Ishikawa (cell line): ENCODE measurements at regions not wholly inside any gene's neighbourhood (a gene's known extent, or its start where the extent isn't known, plus 50 kb on each side); places are given as distances from the start of the nearest gene placed in this dataset.

Source experiments
- CEBPB ChIP-seq: IDR thresholded peaks from 2 replicates; pipeline ENCODE4 v1.6.1; 2012
- CREB1 ChIP-seq: IDR thresholded peaks from 2 replicates; pipeline ENCODE4 v1.6.1; 2012; ENCODE audit warnings: low read depth
- EGR1 ChIP-seq: IDR thresholded peaks from 2 replicates; pipeline ENCODE4 v1.6.1; 2012
- EP300 ChIP-seq: IDR thresholded peaks from 2 replicates; pipeline ENCODE4 v1.6.1; 2012; ENCODE audit warnings: borderline replicate concordance
- RAD21 ChIP-seq: IDR thresholded peaks from 2 replicates; pipeline ENCODE4 v1.6.1; 2012; ENCODE audit warnings: low read depth
- TAF1 ChIP-seq: IDR thresholded peaks from 2 replicates; pipeline ENCODE4 v1.6.1; 2012; ENCODE audit warnings: low read depth, mild to moderate bottlenecking
- TCF12 ChIP-seq: IDR thresholded peaks from 2 replicates; pipeline ENCODE4 v1.6.1; 2012; ENCODE audit warnings: low read depth
- ZBTB7A ChIP-seq: IDR thresholded peaks from 2 replicates; pipeline ENCODE4 v1.6.1; 2012; ENCODE audit warnings: low read depth
- TF ChIP-seq, protein P1 (sequence below): IDR thresholded peaks from 2 replicates; pipeline ENCODE4 v1.6.1; 2012

DNA sequence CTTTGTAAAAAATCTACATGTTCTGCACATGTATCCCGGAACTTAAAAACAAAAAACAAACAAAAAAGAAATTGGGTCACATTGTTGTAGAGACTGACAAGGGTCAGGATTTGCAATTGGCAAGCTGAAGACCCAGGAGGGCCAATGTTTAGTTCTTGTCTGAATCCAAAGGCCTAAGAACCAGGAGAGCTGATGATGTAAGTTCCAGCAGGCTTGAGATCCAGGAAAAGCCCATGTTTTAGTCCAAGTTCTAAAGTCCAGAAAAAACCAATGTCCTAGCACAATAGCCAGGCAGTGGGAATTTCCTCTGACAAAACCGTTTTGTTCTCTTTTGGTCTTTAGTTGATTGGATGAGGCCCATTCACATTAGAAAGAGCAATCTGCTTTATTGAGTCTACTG is 244.9 kb downstream of the DMAC1 start:
- TF ChIP-seq CREB1 (no peak), EGR1 (no peak), EP300 (no peak), TAF1 (no peak), CEBPB (no peak), TCF12 (no peak), RAD21 (no peak), ZBTB7A (no peak)
- TF ChIP-seq, protein P1, sequence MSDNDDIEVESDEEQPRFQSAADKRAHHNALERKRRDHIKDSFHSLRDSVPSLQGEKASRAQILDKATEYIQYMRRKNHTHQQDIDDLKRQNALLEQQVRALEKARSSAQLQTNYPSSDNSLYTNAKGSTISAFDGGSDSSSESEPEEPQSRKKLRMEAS = no peak
